ENCODE measurements at regions not wholly inside any gene's neighbourhood (a gene's known extent, or its start where the extent isn't known, plus 50 kb on each side); places are given as distances from the start of the nearest gene placed in this dataset.

GRCh38 chr2:2827761-2828221, 496.7 kb upstream of the MYT1L start:
- H3K4me1 ChIP-seq = peaks cover 10% of the 10 kb centered on the region
- no peak for DNase-seq
- H3K27me3 ChIP-seq = no peaks in the 10 kb centered on the region
- no peak for TF ChIP-seq CTCF (IDR thresholded peaks at IDR 0.05; ENCODE audit: low read depth, low read length)
- no peaks in the 10 kb centered on the region for H3K36me3 ChIP-seq
- no peak overlapping the region for H3K4me3 ChIP-seq (ENCODE audit: low read depth, low read length)
- no peaks in the 10 kb centered on the region for H3K9me3 ChIP-seq

DNA sequence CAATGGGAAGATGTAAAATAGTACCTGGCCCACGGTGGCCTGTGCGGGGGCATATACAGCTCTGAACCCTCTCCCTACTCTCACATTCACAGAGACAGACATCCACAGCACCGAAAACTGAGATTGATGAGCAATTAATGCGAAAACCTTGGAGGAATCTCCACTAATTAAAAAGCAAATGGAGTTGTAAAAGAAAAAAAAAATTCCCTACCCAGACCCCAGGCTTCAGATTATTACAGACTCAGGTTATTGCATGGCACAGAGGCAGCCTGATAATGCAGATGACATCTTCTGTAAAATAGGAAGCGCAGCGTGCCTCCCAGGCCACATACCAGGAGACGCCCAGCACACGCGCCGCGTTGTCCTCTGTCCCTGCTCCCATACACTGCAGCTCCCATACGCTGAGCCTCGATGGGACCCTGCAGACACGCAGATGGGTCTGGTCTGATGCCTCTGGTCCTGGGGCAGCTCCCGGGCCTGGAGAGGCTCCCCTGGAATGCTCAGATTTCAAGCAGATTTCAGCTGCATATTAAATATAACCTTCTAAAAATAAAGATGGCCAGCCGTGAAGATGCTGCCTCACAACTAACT, 496.1 kb upstream of the MYT1L start:
- no peaks in the 10 kb centered on the region for H3K36me3 ChIP-seq
- no peaks in the 10 kb centered on the region for H3K27me3 ChIP-seq
- TF ChIP-seq CTCF (IDR thresholded peaks at IDR 0.05; ENCODE audit: low read depth, low read length) = no peak
- H3K9me3 ChIP-seq = no peaks in the 10 kb centered on the region
- peaks cover 9% of the 10 kb centered on the region for H3K4me1 ChIP-seq
- DNase-seq = no peak
- no peak overlapping the region for H3K4me3 ChIP-seq (ENCODE audit: low read depth, low read length)

GRCh38 chr2:2826621-2827020, 495.5 kb upstream of the MYT1L start:
- Histone ChIP-seq H3K4me3 (ENCODE audit: low read depth, low read length) (no peak overlapping the region), H3K9me3 (no peaks in the 10 kb centered on the region), H3K36me3 (no peaks in the 10 kb centered on the region), H3K4me1 (peaks cover 8% of the 10 kb centered on the region), H3K27me3 (no peaks in the 10 kb centered on the region)
- no peak for DNase-seq
- TF ChIP-seq CTCF (IDR thresholded peaks at IDR 0.05; ENCODE audit: low read depth, low read length) = no peak

DNA sequence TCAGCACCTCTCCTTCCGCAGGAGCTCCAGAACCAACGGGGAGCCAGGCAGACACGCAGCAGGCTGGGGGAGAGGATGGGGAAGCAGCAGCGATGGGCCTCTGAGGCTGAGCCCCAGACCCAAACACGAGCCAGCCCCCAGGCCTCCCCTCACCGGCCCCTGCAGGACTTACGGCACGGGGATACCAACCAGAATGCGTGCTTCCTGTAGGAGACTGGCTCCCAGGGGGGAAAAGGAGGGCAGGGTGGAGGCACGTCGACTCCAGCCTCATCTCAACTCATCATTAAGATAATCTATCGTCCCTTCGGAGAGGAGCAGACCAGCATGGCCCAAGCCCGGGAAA, 495.1 kb upstream of the MYT1L start:
- peaks cover 5% of the 10 kb centered on the region for H3K4me1 ChIP-seq
- H3K4me3 ChIP-seq (ENCODE audit: low read depth, low read length) = no peak overlapping the region
- no peaks in the 10 kb centered on the region for H3K27me3 ChIP-seq
- no peaks in the 10 kb centered on the region for H3K36me3 ChIP-seq
- DNase-seq = no peak
- H3K9me3 ChIP-seq = no peaks in the 10 kb centered on the region
- TF ChIP-seq CTCF (IDR thresholded peaks at IDR 0.05; ENCODE audit: low read depth, low read length) = no peak

DNA sequence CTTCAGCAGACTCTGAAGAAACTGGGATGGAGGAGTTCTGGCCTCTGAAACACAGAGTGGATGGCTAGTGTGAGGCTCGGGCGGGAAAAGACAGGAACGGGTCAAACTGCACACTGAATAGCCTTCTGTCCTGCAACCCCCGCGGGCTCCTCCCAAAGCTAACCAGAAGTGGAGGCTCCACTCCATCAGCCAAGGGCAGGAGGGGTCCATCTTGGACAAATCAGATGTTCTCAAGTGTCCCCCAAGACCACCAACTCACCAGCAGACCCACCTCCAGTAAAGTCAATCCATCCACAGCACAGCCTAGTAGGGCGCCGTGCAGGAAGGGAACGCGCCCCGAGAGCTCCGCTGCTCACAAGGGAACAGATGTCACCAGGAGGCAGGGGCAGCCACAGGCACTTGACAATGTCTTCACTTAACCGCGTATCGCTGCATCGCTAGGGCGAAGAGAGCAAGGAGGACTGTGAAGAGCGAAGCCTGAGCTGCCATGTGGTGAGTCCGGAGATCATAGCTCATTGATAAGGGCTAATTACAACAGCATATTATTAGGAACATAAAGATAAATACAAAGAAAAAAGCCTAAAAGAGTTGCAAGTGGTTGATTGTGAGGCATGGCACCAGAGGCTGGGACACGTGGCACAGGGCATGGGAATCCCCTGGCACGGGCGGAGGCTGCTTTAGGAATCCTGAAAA, 494.6 kb upstream of the MYT1L start:
- Histone ChIP-seq H3K27me3 (no peaks in the 10 kb centered on the region), H3K9me3 (no peaks in the 10 kb centered on the region)
- DNase-seq = no peak

More for the DNA sequence above, 494.6 kb upstream of the MYT1L start:
- Histone ChIP-seq H3K4me3 (ENCODE audit: low read depth, low read length) (no peak overlapping the region), H3K4me1 (peaks cover 5% of the 10 kb centered on the region), H3K36me3 (no peaks in the 10 kb centered on the region)
- no peak for TF ChIP-seq CTCF (IDR thresholded peaks at IDR 0.05; ENCODE audit: low read depth, low read length)

All from BE2C (cell line).